GM23338 (cell line): ENCODE measurements at regions not wholly inside any gene's neighbourhood (a gene's known extent, or its start where the extent isn't known, plus 50 kb on each side); places are given as distances from the start of the nearest gene placed in this dataset.

ENCODE experiments used
- ATAC-seq: fragments of 200-7000 bp; cut with Tn5 transposase; 3 replicates; pipeline ENCODE4 v1.9.1; 2020
- DNase-seq: peaks from one replicate; pipeline ENCODE4 v3.0.0-alpha.2; 2015; ENCODE audit warnings: low spot score
- H2AFZ ChIP-seq: fragments of 200-600 bp; sonication (generic); 2 replicates; pipeline ENCODE4 v1.8.0; 2016; ENCODE audit warnings: antibody characterized with exemption, mild to moderate bottlenecking, moderate library complexity
- H3F3A ChIP-seq: fragments of 200-600 bp; sonication (generic); replicated peaks from 2 replicates; pipeline ENCODE4 v1.8.0; 2017; ENCODE audit warnings: antibody characterized with exemption, mixed run types, low read depth
- H3K27ac ChIP-seq: fragments of 200-600 bp; sonication (generic); 2 replicates; pipeline ENCODE4 v1.6.1; 2016; ENCODE audit warnings: low read depth
- H3K27me3 ChIP-seq: fragments of 200-600 bp; sonication (generic); 2 replicates; pipeline ENCODE4 v1.8.0; 2016; ENCODE audit warnings: mild to moderate bottlenecking, mixed run types, moderate library complexity; ENCODE audit not compliant: insufficient read depth
- H3K36me3 ChIP-seq: fragments of 200-600 bp; sonication (generic); 2 replicates; pipeline ENCODE4 v1.8.0; 2016; ENCODE audit warnings: mild to moderate bottlenecking; ENCODE audit not compliant: insufficient read depth
- H3K4me1 ChIP-seq: fragments of 200-600 bp; sonication (generic); 2 replicates; pipeline ENCODE4 v1.8.0; 2016; ENCODE audit warnings: mild to moderate bottlenecking, moderate library complexity; ENCODE audit not compliant: insufficient read depth
- H3K4me2 ChIP-seq: fragments of 200-600 bp; sonication (generic); 2 replicates; pipeline ENCODE4 v1.7.1; 2017; ENCODE audit warnings: mixed run types
- H3K4me3 ChIP-seq: fragments of 200-600 bp; sonication (generic); 2 replicates; pipeline ENCODE4 v1.6.1; 2016; ENCODE audit warnings: mixed run types
- H3K79me2 ChIP-seq: fragments of 200-600 bp; sonication (generic); replicated peaks from 2 replicates; pipeline ENCODE4 v1.8.0; 2017; ENCODE audit warnings: mild to moderate bottlenecking; ENCODE audit not compliant: insufficient read depth
- H3K9me2 ChIP-seq: fragments of 200-600 bp; sonication (generic); 2 replicates; pipeline ENCODE4 v1.8.0; 2017; ENCODE audit not compliant: insufficient read depth
- H4K20me1 ChIP-seq: fragments of 200-600 bp; sonication (generic); replicated peaks from 2 replicates; pipeline ENCODE4 v1.8.0; 2017; ENCODE audit warnings: mild to moderate bottlenecking; ENCODE audit not compliant: insufficient read depth
- H3K27ac Mint-ChIP-seq: 2 replicates; pipeline ENCODE4 v1.8.0; 2020; ENCODE audit warnings: inconsistent platforms, mild to moderate bottlenecking, moderate library complexity, mixed read lengths
- H3K27me3 Mint-ChIP-seq: 3 replicates; pipeline ENCODE4 v1.8.0; 2022; ENCODE audit warnings: low read depth, mild to moderate bottlenecking, moderate library complexity, mixed read lengths, inconsistent platforms; ENCODE audit not compliant: insufficient read depth, poor library complexity
- H3K36me3 Mint-ChIP-seq: 3 replicates; pipeline ENCODE4 v1.8.0; 2021; ENCODE audit warnings: low read depth, mild to moderate bottlenecking, inconsistent platforms, moderate library complexity, mixed read lengths
- H3K4me1 Mint-ChIP-seq: 3 replicates; pipeline ENCODE4 v1.8.0; 2020; ENCODE audit warnings: mild to moderate bottlenecking, inconsistent platforms, mixed read lengths
- H3K4me3 Mint-ChIP-seq: 3 replicates; pipeline ENCODE4 v1.8.0; 2021; ENCODE audit warnings: moderate library complexity, mild to moderate bottlenecking, inconsistent platforms, mixed read lengths
- H3K9me3 Mint-ChIP-seq: 3 replicates; pipeline ENCODE4 v1.8.0; 2020; ENCODE audit warnings: moderate library complexity, mild to moderate bottlenecking, inconsistent platforms, mixed read lengths
- CREB1 ChIP-seq: fragments of 250-450 bp; sonication (Bioruptor Pico); IDR thresholded peaks from 2 replicates; pipeline ENCODE4 v1.5.0; 2020; ENCODE audit warnings: low read depth, mild to moderate bottlenecking, moderate library complexity
- EZH2 ChIP-seq: fragments of 200-600 bp; sonication (generic); IDR thresholded peaks from one replicate; pipeline ENCODE4 v1.8.0; 2017; ENCODE audit warnings: antibody characterized with exemption, mild to moderate bottlenecking, low read depth; ENCODE audit not compliant: unreplicated experiment
- POLR2AphosphoS5 ChIP-seq: IDR thresholded peaks from 2 replicates; pipeline ENCODE4 v1.6.1; 2016; ENCODE audit warnings: antibody characterized with exemption, low read depth
- STAT1 ChIP-seq: IDR thresholded peaks from one replicate; pipeline ENCODE4 v1.6.1; 2016; ENCODE audit warnings: antibody characterized with exemption; ENCODE audit not compliant: unreplicated experiment
- ZNF331 ChIP-seq: fragments of 250-450 bp; sonication (Bioruptor Pico); IDR thresholded peaks from 2 replicates; pipeline ENCODE4 v1.5.0; 2020; ENCODE audit warnings: low read depth, mild to moderate bottlenecking, moderate library complexity
- TF ChIP-seq, protein P1 (sequence below): IDR thresholded peaks from 2 replicates; pipeline ENCODE4 v1.6.1; 2016; ENCODE audit warnings: antibody characterized with exemption
- TF ChIP-seq, protein P2 (sequence below), 2 experiments: fragments of 200-600 bp in 1 of 2; sonication (generic) in 1 of 2; conservative IDR thresholded peaks; 2 replicates each; pipeline versions ENCODE4 v1.5.1 to v1.6.1; 2016 to 2017; ENCODE audit warnings: antibody characterized with exemption in 2 of 2, low read depth in 2 of 2, mild to moderate bottlenecking in 2 of 2, moderate library complexity in 1 of 2
- TF ChIP-seq, protein P3 (sequence below): IDR thresholded peaks from one replicate; pipeline ENCODE4 v1.6.1; 2018; ENCODE audit warnings: antibody characterized with exemption; ENCODE audit not compliant: unreplicated experiment

DNA sequence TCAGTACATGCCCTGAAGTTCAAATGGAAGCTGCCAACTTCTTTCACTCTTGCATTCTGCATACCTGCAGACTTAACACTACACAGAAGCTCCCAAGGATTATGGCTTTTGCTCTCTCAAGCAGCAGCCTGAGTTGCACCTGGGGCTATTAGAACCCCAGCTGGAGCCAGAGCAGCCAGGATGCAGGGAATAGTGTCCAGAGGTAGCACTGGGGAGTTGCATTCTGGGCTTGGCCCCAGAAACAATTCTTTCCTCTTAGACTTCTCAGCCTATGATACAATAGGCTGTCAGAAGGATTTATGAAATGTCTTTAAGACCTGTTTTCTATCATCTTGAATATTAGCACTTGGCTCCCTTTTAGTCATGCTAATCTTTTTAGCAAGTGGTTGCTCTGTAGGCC, 886.7 kb upstream of the GHITM start:
- Histone ChIP-seq H3F3A (no peaks in the 10 kb centered on the region), H3K27ac (no peak overlapping the region), H3K79me2 (no peaks in the 10 kb centered on the region), H3K4me3 (no peak overlapping the region), H4K20me1 (no peaks in the 10 kb centered on the region), H3K9me2 (no peaks in the 10 kb centered on the region), H3K4me1 (no peaks in the 10 kb centered on the region), H3K36me3 (peaks cover 5% of the 10 kb centered on the region), H3K27me3 (no peaks in the 10 kb centered on the region), H3K4me2 (no peak overlapping the region), H2AFZ (no peak overlapping the region)
- no peak overlapping the region for H3K4me3 Mint-ChIP-seq
- DNase-seq (no peak), ATAC-seq (no peak)
- H3K36me3 Mint-ChIP-seq: peaks cover 12% of the 10 kb centered on the region; the same call in 2 of the 3 replicates
- no peaks in the 10 kb centered on the region for H3K27me3 Mint-ChIP-seq
- H3K9me3 Mint-ChIP-seq: peaks cover 25% of the 10 kb centered on the region
- H3K4me1 Mint-ChIP-seq: no peaks in the 10 kb centered on the region
- H3K27ac Mint-ChIP-seq: no peak overlapping the region
- no peak for TF ChIP-seq EZH2

DNA sequence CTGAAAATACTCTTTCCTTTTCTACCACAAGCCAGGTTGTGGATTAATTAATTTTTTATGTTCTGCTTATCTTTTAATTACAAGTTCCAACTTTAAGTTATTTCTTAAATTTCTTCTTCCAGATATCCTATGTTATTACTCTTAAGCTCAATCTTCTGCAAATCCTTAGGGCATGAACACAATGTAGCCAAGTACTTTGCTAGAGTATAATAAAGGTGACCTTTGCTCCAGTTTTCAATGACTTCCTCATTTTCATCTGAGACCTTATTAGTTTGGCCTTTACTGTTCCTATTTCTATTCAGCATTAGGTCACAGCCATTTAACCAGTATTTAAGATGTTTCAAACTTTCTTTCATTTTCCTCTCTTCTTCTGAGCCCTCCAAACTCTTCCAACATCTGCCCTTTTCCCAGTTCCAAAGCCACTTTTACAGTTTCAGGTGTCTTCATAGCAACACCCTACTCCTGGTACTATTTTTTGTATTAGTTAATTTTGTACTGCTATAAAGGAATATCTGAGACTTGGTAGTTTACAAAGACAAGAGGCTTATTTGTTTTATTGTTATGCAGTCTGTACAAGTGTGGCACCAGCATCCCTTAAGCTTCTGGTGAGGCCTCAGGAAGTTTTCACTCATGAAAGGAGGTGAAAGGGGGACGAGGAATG, 886.2 kb upstream of the GHITM start:
- no peak for TF ChIP-seq POLR2AphosphoS5
- no peak for TF ChIP-seq CREB1 (CRISPR knock-in tag)
- TF ChIP-seq, protein P1, sequence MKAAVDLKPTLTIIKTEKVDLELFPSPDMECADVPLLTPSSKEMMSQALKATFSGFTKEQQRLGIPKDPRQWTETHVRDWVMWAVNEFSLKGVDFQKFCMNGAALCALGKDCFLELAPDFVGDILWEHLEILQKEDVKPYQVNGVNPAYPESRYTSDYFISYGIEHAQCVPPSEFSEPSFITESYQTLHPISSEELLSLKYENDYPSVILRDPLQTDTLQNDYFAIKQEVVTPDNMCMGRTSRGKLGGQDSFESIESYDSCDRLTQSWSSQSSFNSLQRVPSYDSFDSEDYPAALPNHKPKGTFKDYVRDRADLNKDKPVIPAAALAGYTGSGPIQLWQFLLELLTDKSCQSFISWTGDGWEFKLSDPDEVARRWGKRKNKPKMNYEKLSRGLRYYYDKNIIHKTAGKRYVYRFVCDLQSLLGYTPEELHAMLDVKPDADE: no peak
- no peak for TF ChIP-seq STAT1
- TF ChIP-seq, protein P2, sequence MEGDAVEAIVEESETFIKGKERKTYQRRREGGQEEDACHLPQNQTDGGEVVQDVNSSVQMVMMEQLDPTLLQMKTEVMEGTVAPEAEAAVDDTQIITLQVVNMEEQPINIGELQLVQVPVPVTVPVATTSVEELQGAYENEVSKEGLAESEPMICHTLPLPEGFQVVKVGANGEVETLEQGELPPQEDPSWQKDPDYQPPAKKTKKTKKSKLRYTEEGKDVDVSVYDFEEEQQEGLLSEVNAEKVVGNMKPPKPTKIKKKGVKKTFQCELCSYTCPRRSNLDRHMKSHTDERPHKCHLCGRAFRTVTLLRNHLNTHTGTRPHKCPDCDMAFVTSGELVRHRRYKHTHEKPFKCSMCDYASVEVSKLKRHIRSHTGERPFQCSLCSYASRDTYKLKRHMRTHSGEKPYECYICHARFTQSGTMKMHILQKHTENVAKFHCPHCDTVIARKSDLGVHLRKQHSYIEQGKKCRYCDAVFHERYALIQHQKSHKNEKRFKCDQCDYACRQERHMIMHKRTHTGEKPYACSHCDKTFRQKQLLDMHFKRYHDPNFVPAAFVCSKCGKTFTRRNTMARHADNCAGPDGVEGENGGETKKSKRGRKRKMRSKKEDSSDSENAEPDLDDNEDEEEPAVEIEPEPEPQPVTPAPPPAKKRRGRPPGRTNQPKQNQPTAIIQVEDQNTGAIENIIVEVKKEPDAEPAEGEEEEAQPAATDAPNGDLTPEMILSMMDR (conservative IDR thresholded peaks at IDR 0.05; ENCODE audit: low read depth in 2 of 2): no peak
- TF ChIP-seq, protein P3, sequence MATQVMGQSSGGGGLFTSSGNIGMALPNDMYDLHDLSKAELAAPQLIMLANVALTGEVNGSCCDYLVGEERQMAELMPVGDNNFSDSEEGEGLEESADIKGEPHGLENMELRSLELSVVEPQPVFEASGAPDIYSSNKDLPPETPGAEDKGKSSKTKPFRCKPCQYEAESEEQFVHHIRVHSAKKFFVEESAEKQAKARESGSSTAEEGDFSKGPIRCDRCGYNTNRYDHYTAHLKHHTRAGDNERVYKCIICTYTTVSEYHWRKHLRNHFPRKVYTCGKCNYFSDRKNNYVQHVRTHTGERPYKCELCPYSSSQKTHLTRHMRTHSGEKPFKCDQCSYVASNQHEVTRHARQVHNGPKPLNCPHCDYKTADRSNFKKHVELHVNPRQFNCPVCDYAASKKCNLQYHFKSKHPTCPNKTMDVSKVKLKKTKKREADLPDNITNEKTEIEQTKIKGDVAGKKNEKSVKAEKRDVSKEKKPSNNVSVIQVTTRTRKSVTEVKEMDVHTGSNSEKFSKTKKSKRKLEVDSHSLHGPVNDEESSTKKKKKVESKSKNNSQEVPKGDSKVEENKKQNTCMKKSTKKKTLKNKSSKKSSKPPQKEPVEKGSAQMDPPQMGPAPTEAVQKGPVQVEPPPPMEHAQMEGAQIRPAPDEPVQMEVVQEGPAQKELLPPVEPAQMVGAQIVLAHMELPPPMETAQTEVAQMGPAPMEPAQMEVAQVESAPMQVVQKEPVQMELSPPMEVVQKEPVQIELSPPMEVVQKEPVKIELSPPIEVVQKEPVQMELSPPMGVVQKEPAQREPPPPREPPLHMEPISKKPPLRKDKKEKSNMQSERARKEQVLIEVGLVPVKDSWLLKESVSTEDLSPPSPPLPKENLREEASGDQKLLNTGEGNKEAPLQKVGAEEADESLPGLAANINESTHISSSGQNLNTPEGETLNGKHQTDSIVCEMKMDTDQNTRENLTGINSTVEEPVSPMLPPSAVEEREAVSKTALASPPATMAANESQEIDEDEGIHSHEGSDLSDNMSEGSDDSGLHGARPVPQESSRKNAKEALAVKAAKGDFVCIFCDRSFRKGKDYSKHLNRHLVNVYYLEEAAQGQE: no peak
- no peak for TF ChIP-seq ZNF331 (CRISPR knock-in tag)
- no peak for TF ChIP-seq EZH2

More for the DNA sequence above, 886.2 kb upstream of the GHITM start:
- no peaks in the 10 kb centered on the region for H3K27me3 Mint-ChIP-seq
- Histone ChIP-seq H3K27ac (no peak overlapping the region), H3K27me3 (no peaks in the 10 kb centered on the region), H4K20me1 (no peaks in the 10 kb centered on the region), H2AFZ (no peak overlapping the region), H3K9me2 (no peaks in the 10 kb centered on the region), H3K4me3 (no peak overlapping the region), H3F3A (no peaks in the 10 kb centered on the region), H3K36me3 (peaks cover 5% of the 10 kb centered on the region), H3K79me2 (no peaks in the 10 kb centered on the region), H3K4me2 (no peak overlapping the region), H3K4me1 (no peaks in the 10 kb centered on the region)
- H3K27ac Mint-ChIP-seq: no peak overlapping the region
- H3K4me3 Mint-ChIP-seq: no peak overlapping the region
- H3K4me1 Mint-ChIP-seq: no peaks in the 10 kb centered on the region
- DNase-seq (no peak), ATAC-seq (no peak)
- peaks cover 25% of the 10 kb centered on the region for H3K9me3 Mint-ChIP-seq
- H3K36me3 Mint-ChIP-seq: peaks cover 12% of the 10 kb centered on the region; the same call in 2 of the 3 replicates
